ENCODE measurements at regions not wholly inside any gene's neighbourhood (a gene's known extent, or its start where the extent isn't known, plus 50 kb on each side); places are given as distances from the start of the nearest gene placed in this dataset.
"Not testable (repeated sequence)": the region's sequence is repeated elsewhere in the genome, so short reads cannot be mapped to it uniquely, and the experiment has no call there.

DNA sequence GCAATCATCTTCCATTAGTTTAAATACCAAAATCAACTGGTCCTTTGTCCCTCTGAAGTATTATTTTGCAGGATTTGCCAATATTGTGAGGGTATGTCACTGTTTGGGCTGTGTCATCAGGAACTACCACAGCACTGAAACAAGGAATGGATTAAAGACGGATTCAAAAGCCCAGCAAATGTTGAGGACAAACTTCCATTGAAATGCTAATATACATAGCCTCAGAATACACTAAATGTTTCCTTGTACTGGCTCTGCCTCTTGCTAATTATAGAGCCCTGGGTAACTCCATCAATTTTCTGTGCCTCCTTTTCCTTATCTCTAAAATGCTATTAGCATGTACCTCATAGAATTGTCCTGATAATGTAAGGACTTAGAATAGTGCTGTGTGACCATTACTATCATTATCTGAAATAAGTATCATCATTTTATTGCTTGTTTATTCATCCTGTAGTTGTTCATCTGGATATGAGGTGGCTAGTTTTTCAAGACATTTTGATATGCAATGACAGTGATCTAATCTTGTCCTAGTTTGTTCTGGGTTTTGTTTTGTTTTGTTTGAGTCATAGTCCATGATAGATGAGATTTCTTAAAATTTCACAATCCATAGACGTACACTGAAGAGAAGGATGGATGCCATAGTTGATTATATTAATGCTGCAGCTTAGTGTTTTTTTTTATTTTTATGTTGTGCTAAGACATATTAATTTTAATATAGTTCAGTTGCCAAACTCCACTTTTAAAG, 333.4 kb upstream of the KCNH7 start:
- ATAC-seq, result no peak

GRCh38 chr2:163157891-163158496, 319.4 kb upstream of the KCNH7 start:
- no peak for DNase-seq (ENCODE audit: missing footprints)
- intact Hi-C loops (cut with DNase I), result no loop called here
- no peak for ATAC-seq

More for the DNA sequence above, 333.4 kb upstream of the KCNH7 start:
- DNase-seq (ENCODE audit: missing footprints), result no peak
- intact Hi-C loops (cut with DNase I), result no loop called here

DNA sequence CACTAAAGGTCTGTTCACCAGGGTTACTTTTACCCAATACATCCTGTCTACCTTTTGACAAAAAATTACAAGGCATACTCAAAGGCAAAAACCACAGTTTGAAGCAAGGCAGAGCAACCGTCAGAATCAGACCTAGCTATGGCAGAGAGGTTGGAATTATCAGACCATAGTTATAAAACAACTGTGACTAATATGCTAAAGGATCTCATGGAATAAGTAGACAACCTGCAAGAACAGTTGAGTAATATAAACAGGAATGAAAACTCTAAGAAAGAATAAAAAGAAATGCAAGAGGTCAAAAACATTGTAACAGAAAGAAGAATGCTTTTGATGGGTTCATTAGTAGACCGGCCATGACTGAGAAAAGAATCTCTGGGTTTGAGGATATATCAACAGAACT, 318.8 kb upstream of the KCNH7 start:
- no peak for DNase-seq (ENCODE audit: missing footprints)
- intact Hi-C loops (cut with DNase I), result no loop called here
- no peak for ATAC-seq

DNA sequence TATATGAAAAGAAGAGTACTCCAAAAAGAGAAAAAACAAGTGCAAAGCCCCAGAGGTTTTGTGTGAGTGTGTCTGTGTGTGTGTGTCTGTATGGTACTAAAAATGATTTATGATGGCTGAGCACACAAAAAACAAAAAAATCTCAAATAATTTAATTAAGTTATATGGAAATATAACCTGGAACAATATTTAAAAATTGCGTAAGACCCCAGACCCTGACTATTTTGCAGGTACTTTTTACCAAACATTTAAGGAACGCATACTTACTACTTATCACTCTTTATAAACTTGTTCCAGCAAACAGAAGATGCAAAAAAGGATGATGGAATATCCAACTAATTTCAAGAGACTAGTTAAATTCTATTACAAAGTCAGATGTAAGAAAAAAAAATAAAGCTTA, 317.4 kb upstream of the KCNH7 start:
- ATAC-seq, result no peak
- intact Hi-C loops (cut with DNase I), result no loop called here

DNA sequence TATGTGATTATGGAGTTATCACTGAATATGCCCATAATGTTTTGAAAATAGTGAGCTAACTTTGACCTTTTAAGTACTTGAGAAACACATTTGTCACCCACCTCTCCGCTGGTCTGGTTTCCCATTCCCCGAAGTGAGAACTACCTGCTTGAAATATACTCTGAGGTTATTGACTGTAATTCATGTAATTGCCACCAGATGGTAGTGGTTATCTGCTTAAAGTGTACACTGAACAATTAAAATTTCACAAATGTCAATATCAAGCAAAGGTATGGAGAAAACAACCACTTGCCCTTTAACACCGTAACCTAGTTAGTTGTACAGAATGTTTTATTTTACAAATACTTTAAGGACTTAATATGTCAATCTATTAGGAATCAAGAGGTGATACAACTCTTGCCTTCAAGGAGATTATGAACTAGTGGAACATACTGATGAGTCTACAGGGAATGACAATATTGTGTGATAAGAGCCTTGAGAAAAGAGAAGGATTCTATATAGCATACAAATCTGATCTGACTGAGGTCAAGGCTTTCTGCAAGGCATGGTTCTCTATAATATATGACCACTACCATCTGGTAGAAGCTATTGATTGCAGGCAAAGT, 316.8 kb upstream of the KCNH7 start:
- ATAC-seq (no peak), DNase-seq (ENCODE audit: missing footprints) (no peak)
- intact Hi-C loops (cut with DNase I), result no loop called here

More for the DNA sequence above, 317.4 kb upstream of the KCNH7 start:
- no peak for DNase-seq (ENCODE audit: missing footprints)

- ATAC-seq (no peak), DNase-seq (ENCODE audit: missing footprints) (no peak)
- intact Hi-C loops (cut with DNase I), result no loop called here
Observed at GRCh38 chr2:163142618-163143017, 304.1 kb upstream of the KCNH7 start.

- no peak for ATAC-seq
- intact Hi-C loops (cut with DNase I), result no loop called here
- no peak for DNase-seq (ENCODE audit: missing footprints)
Observed at GRCh38 chr2:163138947-163139346, 300.4 kb upstream of the KCNH7 start.

DNA sequence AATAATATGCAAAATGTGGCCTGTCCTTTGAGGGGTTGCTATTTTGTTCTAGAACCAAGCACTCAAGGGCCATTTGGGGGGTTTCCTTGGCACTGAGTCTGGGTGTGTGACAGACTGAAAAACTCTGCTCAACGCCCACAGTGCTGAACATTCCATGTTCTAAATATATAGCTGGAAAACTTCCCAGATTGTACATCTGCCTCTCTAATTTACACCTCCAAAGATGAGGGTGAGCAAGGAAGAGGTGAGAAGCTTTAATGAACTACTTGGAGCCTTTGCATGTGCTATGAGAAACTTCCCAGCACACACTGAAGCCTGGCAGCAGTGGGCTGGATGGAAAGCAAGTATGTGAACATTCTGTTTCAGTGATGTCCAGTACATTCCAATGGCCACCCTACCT, 296.7 kb upstream of the KCNH7 start:
- ATAC-seq (no peak), DNase-seq (ENCODE audit: missing footprints) (no peak)
- intact Hi-C loops (cut with DNase I), result no loop called here

GRCh38 chr2:163133602-163134001, 295.0 kb upstream of the KCNH7 start:
- DNase-seq (ENCODE audit: missing footprints), result no peak
- ATAC-seq, result no peak
- intact Hi-C loops (cut with DNase I), result no loop called here

GRCh38 chr2:163132850-163133249, 294.3 kb upstream of the KCNH7 start:
- ATAC-seq (no peak), DNase-seq (ENCODE audit: missing footprints) (no peak)
- intact Hi-C loops (cut with DNase I), result no loop called here

GRCh38 chr2:163132207-163132606, 293.6 kb upstream of the KCNH7 start:
- intact Hi-C loops (cut with DNase I); DNase-seq (ENCODE audit: missing footprints); ATAC-seq: not testable (repeated sequence)

- ATAC-seq, result no peak
- no peak for DNase-seq (ENCODE audit: missing footprints)
- intact Hi-C loops (cut with DNase I), result no loop called here
Observed at GRCh38 chr2:163123526-163123925, 285.0 kb upstream of the KCNH7 start.

- ATAC-seq, result no peak
- no peak for DNase-seq (ENCODE audit: missing footprints)
- intact Hi-C loops (cut with DNase I), result no loop called here
Observed at GRCh38 chr2:163122257-163122656, 283.7 kb upstream of the KCNH7 start.

DNA sequence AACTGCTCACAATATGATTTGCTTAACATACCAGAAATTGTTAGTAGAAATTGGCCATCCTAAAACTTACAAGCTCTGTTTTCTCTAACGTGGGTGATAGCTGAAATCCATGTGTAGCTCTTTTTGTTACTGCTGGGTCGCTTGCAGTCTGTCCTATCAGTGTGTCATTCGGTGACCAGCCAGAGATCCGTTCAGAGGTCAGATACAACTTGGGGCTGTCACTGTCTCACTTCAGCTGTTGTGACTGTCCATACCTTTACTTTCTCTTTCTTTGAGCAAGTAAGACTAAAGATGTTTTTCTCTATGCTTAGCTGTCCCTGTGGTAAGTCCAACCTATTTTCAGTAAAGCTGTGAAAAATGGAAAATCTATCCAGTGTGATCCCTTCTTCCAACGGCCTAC, 282.9 kb upstream of the KCNH7 start:
- DNase-seq (ENCODE audit: missing footprints) (no peak), ATAC-seq (no peak)
- intact Hi-C loops (cut with DNase I), result no loop called here

DNA sequence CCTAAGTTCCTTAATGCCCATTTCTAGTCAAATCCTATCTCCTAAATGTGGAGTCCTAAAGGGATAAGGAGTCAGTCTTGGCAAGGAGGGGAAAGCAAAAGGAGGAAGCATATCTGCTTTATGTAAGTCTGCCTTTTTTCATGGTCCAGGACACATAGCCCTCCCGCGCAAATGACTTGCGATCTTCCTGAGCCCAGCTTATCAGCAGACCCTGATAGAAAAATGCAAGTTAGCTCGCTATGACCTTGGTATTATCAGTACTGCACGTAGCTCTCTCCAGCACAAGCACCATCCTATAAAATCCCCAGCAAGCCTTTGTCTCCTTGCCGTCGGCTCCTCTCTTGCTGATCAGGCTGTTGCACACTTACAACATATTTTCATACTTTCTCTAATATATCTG, 281.4 kb upstream of the KCNH7 start:
- ATAC-seq, result no peak
- no peak for DNase-seq (ENCODE audit: missing footprints)
- intact Hi-C loops (cut with DNase I), result no loop called here

DNA sequence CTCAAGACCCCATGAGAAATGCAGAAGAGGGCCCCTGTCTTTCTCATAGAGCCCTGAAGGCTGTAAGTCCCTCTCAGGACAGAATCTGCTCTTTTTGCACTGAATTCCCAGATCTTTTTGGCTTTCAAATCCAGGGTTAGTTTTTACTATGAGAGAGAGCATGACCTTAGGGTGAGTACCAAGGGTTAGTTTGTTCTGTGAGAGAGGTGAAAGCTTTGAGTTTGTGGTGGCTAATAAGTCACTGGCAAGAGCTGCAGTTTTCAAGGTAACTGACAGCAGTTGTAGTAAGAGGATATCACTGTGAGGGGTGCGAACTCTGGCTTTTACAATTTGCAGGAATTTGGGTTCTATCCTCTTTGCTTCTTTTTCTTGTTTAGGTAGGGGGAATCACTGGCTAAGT, 248.4 kb upstream of the KCNH7 start:
- DNase-seq (ENCODE audit: missing footprints) (no peak), ATAC-seq (no peak)
- intact Hi-C loops (cut with DNase I), result no loop called here

DNA sequence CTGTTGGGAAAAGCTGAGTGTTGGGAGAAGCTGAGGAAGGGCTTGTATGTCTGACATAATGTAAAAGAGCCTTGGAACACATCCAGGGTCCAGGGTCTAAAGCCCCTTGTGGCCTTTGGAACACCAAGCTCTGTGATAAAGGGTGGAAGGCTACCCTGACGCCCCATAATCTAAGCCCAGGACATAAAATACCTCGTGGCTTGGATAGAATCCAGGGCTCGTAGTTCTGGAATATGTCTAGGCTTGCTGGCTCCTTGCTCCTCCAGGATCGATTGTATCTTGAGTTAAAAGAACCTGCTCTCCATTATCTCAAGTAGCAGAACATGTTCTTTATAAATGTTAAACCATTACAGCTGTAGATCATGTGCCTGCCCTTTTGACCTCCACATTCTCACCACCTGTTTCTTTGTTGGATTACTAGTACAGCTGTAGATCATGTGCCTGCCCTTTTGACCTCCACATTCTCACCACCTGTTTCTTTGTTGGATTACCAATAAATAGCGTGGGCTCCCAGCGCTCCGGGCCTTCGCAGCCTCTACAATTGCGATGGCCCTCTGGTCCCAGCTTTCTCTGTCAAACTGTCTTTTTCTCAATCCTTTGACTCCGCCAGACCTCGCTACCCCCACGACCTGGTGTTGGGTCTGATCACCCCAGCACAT, 246.9 kb upstream of the KCNH7 start:
- intact Hi-C loops (cut with DNase I); ATAC-seq; DNase-seq (ENCODE audit: missing footprints): not testable (repeated sequence)

DNA sequence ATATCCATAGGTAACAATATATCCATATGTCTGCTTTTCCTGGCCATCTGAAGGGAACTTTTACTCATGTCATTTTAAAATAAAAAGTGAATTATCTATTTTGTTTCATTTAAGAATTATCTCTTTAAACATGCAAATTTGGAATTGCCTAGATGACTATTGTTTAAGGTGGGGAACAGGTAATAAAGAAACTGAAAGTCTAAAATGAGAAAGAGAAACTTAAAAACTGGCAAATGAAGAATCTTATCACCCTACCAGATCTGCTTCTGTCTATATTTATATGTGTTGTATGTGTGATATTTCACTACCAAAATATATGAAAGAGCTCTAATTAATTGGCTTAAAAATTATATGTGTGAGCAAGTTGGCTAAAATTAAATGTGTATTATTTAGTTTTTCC, 243.2 kb upstream of the KCNH7 start:
- ATAC-seq (no peak), DNase-seq (ENCODE audit: missing footprints) (no peak)
- intact Hi-C loops (cut with DNase I), result no loop called here

- ATAC-seq (no peak), DNase-seq (ENCODE audit: missing footprints) (no peak)
- intact Hi-C loops (cut with DNase I), result no loop called here
Observed at GRCh38 chr2:163077241-163077640, 238.7 kb upstream of the KCNH7 start.

- DNase-seq (ENCODE audit: missing footprints) (no peak), ATAC-seq (no peak)
- intact Hi-C loops (cut with DNase I), result no loop called here
Observed at GRCh38 chr2:163066085-163066484, 227.5 kb upstream of the KCNH7 start.

Measured in Right ventricle myocardium inferior (tissue), 1 donor.